Stomach (tissue), 4 donors: ENCODE measurements at regions not wholly inside any gene's neighbourhood (a gene's known extent, or its start where the extent isn't known, plus 50 kb on each side); places are given as distances from the start of the nearest gene placed in this dataset.

Source experiments
- EP300 ChIP-seq: sonication (generic); formaldehyde crosslinking; IDR thresholded peaks from one replicate; pipeline ENCODE4 v1.6.1; 2017; ENCODE audit warnings: antibody characterized with exemption
- POLR2A ChIP-seq, 4 donors: fragments of 450-650 bp; IDR thresholded peaks; one replicate each; pipeline ENCODE4 v1.6.1; 2016; ENCODE audit warnings: antibody characterized with exemption in 4 of 4, control low read depth in 2 of 4, mild to moderate bottlenecking in 1 of 4, moderate library complexity in 1 of 4
- POLR2AphosphoS5 ChIP-seq, 3 donors: sonication (generic); formaldehyde crosslinking; IDR thresholded peaks; one replicate each; pipeline ENCODE4 v1.6.1; 2016; ENCODE audit warnings: antibody characterized with exemption in 3 of 3
- TF ChIP-seq, protein P1 (sequence below), 7 experiments: fragments of 450-650 bp in 4 of 7; fragments of 200-600 bp in 3 of 7; sonication (generic) in 3 of 7; IDR thresholded peaks; one replicate each; pipeline ENCODE4 v1.5.1; 2016 to 2019; ENCODE audit warnings: antibody characterized with exemption in 7 of 7, control low read depth in 2 of 7, mild to moderate bottlenecking in 1 of 7

DNA sequence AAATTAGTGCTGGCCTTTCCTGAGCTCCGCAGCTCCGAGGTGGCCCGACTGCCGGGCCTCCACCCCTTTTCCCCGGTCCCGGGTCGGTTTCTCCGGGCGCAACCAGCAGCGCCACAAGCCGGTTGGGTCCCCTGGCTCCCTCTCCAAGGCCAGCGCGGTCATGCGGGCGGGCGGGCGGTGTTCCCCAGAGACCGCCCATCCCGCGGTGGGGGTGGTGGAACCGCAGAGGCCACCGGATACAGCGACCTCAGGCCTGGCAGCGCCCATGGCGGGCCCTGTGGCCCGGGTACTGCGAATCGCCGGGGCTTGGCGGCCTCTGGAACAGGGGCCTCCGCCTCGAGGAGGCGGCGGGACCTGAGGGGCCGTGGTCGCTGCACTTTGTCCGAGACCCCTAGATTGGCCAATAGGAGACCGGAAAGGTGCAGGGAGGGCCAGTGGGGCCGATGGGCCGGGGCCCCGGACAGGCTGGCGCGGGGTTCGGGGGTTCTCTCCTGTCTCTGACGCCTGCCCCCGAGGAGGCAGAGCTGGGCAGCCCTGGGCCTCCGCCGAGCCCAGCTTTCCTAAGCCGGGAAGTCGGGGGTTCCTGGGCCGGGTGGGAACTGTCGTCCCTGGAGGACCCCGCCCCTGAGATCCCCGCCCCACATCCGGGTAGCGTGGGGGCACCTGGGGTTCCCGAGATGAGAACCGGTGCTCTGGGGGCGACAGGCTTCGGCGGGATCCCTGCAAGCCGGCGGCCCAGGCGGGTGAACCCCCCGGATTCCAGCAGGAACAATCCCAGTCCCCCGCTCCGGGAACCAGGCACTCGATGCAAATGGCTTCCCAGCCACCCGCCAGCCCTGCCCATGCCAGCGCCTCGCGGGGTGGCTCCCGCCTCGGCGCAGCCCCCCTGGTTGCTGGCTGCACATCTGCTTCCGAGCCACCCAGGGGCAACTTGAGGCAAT is 293.9 kb downstream of the ZSWIM6 start:
- TF ChIP-seq, protein P1, sequence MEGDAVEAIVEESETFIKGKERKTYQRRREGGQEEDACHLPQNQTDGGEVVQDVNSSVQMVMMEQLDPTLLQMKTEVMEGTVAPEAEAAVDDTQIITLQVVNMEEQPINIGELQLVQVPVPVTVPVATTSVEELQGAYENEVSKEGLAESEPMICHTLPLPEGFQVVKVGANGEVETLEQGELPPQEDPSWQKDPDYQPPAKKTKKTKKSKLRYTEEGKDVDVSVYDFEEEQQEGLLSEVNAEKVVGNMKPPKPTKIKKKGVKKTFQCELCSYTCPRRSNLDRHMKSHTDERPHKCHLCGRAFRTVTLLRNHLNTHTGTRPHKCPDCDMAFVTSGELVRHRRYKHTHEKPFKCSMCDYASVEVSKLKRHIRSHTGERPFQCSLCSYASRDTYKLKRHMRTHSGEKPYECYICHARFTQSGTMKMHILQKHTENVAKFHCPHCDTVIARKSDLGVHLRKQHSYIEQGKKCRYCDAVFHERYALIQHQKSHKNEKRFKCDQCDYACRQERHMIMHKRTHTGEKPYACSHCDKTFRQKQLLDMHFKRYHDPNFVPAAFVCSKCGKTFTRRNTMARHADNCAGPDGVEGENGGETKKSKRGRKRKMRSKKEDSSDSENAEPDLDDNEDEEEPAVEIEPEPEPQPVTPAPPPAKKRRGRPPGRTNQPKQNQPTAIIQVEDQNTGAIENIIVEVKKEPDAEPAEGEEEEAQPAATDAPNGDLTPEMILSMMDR (IDR thresholded peaks at IDR 0.05), result no peak
- TF ChIP-seq EP300 (no peak), POLR2A (IDR thresholded peaks at IDR 0.05) (no peak), POLR2AphosphoS5 (IDR thresholded peaks at IDR 0.05) (peak in 2 of 3 donors; percentile 40 to 77)
